OCI-LY3 (cell line): ENCODE measurements at regions not wholly inside any gene's neighbourhood (a gene's known extent, or its start where the extent isn't known, plus 50 kb on each side); places are given as distances from the start of the nearest gene placed in this dataset.

Source experiments
- H2AFZ ChIP-seq: fragments of 200-600, 300-600 bp; shearing (Covaris generic); 2 replicates; pipeline ENCODE4 v1.6.0; 2014; ENCODE audit warnings: antibody characterized with exemption, low read depth, low read length
- H3K27ac ChIP-seq: fragments of 200-600, 300-600 bp; sonication (generic); 2 replicates; pipeline ENCODE4 v1.5.1; 2014; ENCODE audit warnings: mild to moderate bottlenecking, low read length, moderate library complexity, mixed read lengths
- H3K27me3 ChIP-seq: fragments of 200-600, 300-600 bp; sonication (generic); 2 replicates; pipeline ENCODE4 v1.6.1; 2014; ENCODE audit warnings: low read depth, low read length, mixed read lengths
- H3K36me3 ChIP-seq: fragments of 200-600, 300-600 bp; sonication (generic); replicated peaks from 2 replicates; pipeline ENCODE3; 2014; ENCODE audit warnings: low read depth, low read length, mixed read lengths
- H3K4me1 ChIP-seq: fragments of 300-600, 200-600 bp; sonication (generic); 2 replicates; pipeline ENCODE4 v1.6.1; 2014; ENCODE audit warnings: low read length, mixed read lengths
- H3K4me2 ChIP-seq: fragments of 200-600, 300-600 bp; sonication (generic); 2 replicates; pipeline ENCODE4 v1.6.1; 2014; ENCODE audit warnings: low read length, mixed read lengths
- H3K4me3 ChIP-seq: fragments of 300-600, 200-600 bp; sonication (generic); 2 replicates; pipeline ENCODE4 v1.5.1; 2014; ENCODE audit warnings: antibody characterized with exemption, mild to moderate bottlenecking, low read length, moderate library complexity
- H3K79me2 ChIP-seq: fragments of 300-600, 200-600 bp; shearing (Covaris generic); 2 replicates; pipeline ENCODE4 v1.6.1; 2014; ENCODE audit warnings: mild to moderate bottlenecking, low read length, mixed read lengths
- H3K9ac ChIP-seq: fragments of 300-600, 200-600 bp; shearing (Covaris generic); 2 replicates; pipeline ENCODE4 v1.6.0; 2014; ENCODE audit warnings: mild to moderate bottlenecking, low read length, moderate library complexity
- H3K9me3 ChIP-seq: fragments of 200-600, 300-600 bp; shearing (Covaris generic); 2 replicates; pipeline ENCODE4 v1.6.1; 2014; ENCODE audit warnings: low read length, mixed read lengths; ENCODE audit not compliant: insufficient read depth
- H4K20me1 ChIP-seq: fragments of 200-600, 300-600 bp; sonication (generic); 2 replicates; pipeline ENCODE4 v1.6.1; 2016; ENCODE audit warnings: low read length, mixed read lengths; ENCODE audit not compliant: insufficient read depth
- EZH2phosphoT487 ChIP-seq: fragments of 200-600 bp; shearing (Covaris generic); IDR thresholded peaks from 2 replicates; pipeline ENCODE4 v1.6.1; 2018; ENCODE audit warnings: antibody characterized with exemption, mixed run types, low read depth
- TF ChIP-seq, protein P1 (sequence below): fragments of 200-600, 300-600 bp; sonication (generic); IDR thresholded peaks from 2 replicates; pipeline ENCODE4 v1.5.1; 2014; ENCODE audit warnings: antibody characterized with exemption, low read length, low read depth

DNA sequence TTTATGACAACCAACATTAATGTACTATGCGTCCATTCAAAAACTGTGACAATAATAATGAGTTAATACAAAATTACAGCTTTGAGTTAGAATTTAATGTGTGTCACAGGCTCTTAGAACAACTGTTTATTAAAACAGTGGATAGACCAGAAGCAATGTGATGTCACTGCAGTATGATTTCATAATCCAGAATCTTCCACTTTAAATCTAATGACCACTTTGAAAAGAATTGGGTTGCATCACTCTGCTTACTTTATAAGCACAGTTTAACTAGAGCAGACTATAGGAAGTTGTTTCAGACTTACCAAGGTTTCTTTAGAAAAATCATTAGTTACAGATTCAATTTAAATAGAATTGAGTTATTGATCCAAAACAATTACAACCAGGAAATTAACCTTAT is 758.5 kb downstream of the KCTD8 start:
- no peak overlapping the region for H2AFZ ChIP-seq
- H3K9ac ChIP-seq: no peak overlapping the region
- H3K79me2 ChIP-seq: no peaks in the 10 kb centered on the region
- H3K4me1 ChIP-seq: no peaks in the 10 kb centered on the region
- no peak overlapping the region for H3K4me3 ChIP-seq
- no peak overlapping the region for H3K27ac ChIP-seq
- TF ChIP-seq, protein P1, sequence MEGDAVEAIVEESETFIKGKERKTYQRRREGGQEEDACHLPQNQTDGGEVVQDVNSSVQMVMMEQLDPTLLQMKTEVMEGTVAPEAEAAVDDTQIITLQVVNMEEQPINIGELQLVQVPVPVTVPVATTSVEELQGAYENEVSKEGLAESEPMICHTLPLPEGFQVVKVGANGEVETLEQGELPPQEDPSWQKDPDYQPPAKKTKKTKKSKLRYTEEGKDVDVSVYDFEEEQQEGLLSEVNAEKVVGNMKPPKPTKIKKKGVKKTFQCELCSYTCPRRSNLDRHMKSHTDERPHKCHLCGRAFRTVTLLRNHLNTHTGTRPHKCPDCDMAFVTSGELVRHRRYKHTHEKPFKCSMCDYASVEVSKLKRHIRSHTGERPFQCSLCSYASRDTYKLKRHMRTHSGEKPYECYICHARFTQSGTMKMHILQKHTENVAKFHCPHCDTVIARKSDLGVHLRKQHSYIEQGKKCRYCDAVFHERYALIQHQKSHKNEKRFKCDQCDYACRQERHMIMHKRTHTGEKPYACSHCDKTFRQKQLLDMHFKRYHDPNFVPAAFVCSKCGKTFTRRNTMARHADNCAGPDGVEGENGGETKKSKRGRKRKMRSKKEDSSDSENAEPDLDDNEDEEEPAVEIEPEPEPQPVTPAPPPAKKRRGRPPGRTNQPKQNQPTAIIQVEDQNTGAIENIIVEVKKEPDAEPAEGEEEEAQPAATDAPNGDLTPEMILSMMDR: no peak
- H3K9me3 ChIP-seq: no peaks in the 10 kb centered on the region
- no peaks in the 10 kb centered on the region for H3K36me3 ChIP-seq
- no peak overlapping the region for H3K4me2 ChIP-seq
- no peaks in the 10 kb centered on the region for H4K20me1 ChIP-seq
- H3K27me3 ChIP-seq: no peaks in the 10 kb centered on the region

DNA sequence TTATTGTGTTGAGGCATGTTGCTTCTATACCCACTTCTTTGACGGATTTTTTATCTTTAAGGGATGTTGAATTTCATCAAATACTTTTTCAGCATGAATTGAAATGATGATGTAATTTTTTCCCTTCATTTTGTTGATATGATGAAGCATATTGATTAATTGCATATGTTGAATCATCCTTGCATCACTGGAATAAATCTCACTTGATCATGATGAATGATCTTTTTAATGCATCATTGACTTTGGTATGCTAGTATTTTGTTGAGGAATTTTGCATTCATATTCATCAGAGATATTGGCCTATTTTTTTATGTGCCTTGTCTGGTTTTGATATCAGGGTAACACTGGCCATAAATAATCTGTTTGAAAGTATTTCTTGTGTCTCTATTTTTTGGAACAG is 754.7 kb downstream of the KCTD8 start:
- Histone ChIP-seq H3K36me3 (no peaks in the 10 kb centered on the region), H3K4me1 (no peaks in the 10 kb centered on the region), H3K27me3 (no peaks in the 10 kb centered on the region), H3K4me2 (no peak overlapping the region), H2AFZ (no peak overlapping the region), H3K79me2 (no peaks in the 10 kb centered on the region), H3K9ac (no peak overlapping the region), H3K4me3 (no peak overlapping the region), H4K20me1 (no peaks in the 10 kb centered on the region), H3K9me3 (no peaks in the 10 kb centered on the region), H3K27ac (no peak overlapping the region)
- TF ChIP-seq, protein P1: no peak
- no peak for TF ChIP-seq EZH2phosphoT487

DNA sequence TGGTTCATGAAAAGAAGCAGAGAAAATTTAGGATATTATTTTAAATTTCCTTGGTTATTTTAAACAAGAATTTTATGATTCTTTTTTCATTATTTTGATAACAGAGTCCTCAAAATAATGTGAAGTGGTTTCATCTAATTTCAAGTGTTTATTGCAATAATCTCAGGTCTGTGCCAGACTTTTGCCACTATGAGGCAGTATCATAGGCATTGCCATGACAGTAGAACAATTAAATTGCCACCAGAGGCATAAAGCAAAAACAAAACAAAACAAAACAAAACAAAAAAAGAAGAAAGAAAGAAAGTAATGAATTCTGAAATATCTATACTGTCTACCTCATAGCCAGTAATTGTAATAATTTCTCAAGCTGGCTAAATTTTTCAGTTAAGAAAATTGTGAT is 739.2 kb downstream of the KCTD8 start:
- TF ChIP-seq EZH2phosphoT487: no peak
- TF ChIP-seq, protein P1: no peak
- Histone ChIP-seq H3K9me3 (no peaks in the 10 kb centered on the region), H2AFZ (no peak overlapping the region), H3K4me1 (no peaks in the 10 kb centered on the region), H3K36me3 (no peaks in the 10 kb centered on the region), H3K4me3 (no peak overlapping the region), H3K9ac (no peak overlapping the region), H3K27me3 (no peaks in the 10 kb centered on the region), H3K4me2 (no peak overlapping the region), H3K27ac (no peak overlapping the region), H3K79me2 (no peaks in the 10 kb centered on the region), H4K20me1 (no peaks in the 10 kb centered on the region)

DNA sequence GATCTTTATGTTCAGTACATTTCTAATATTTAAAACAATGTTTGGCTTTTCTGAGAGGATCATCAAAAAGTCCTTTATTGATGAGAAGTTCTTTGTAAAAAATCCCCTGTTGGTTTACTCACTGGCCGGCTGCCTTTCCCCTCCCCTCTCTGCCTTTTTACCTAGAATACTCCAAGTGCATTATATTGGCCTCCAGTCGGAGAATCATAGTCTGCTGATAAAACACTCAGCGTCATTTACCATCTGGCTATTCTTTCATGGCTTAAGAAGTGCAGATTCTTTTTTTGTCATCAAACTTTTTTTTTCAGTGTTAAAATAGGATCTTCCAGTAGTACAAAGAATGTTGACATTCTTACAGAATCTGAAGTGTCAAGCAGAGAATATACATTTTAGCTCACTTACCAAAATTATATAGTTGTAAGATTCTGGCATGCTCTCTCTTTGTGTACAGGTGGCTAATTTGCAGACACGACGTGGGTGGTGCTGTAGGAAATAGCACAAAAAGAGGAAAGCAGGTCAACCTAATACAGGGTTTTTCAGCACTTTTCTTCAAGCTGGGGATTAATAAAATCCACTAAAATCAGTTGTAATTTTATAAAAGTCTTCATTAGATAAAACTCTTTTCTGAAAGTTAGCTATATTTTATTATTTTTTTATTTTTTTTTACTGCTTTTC is 731.8 kb downstream of the KCTD8 start:
- Histone ChIP-seq H3K4me3 (no peak overlapping the region), H3K9me3 (no peaks in the 10 kb centered on the region), H3K4me2 (no peak overlapping the region), H2AFZ (no peak overlapping the region), H4K20me1 (no peaks in the 10 kb centered on the region), H3K4me1 (no peaks in the 10 kb centered on the region), H3K79me2 (no peaks in the 10 kb centered on the region), H3K36me3 (no peaks in the 10 kb centered on the region), H3K9ac (no peak overlapping the region), H3K27me3 (no peaks in the 10 kb centered on the region), H3K27ac (no peak overlapping the region)
- TF ChIP-seq EZH2phosphoT487: no peak
- TF ChIP-seq, protein P1: no peak
